Stomach (tissue), 4 donors: ENCODE measurements at regions not wholly inside any gene's neighbourhood (a gene's known extent, or its start where the extent isn't known, plus 50 kb on each side); places are given as distances from the start of the nearest gene placed in this dataset.

Experiments used
- EP300 ChIP-seq: sonication (generic); formaldehyde crosslinking; IDR thresholded peaks from one replicate; pipeline ENCODE4 v1.6.1; 2017; ENCODE audit warnings: antibody characterized with exemption
- POLR2A ChIP-seq, 4 donors: fragments of 450-650 bp; IDR thresholded peaks; one replicate each; pipeline ENCODE4 v1.6.1; 2016; ENCODE audit warnings: antibody characterized with exemption in 4 of 4, control low read depth in 2 of 4, mild to moderate bottlenecking in 1 of 4, moderate library complexity in 1 of 4
- POLR2AphosphoS5 ChIP-seq, 3 donors: sonication (generic); formaldehyde crosslinking; IDR thresholded peaks; one replicate each; pipeline ENCODE4 v1.6.1; 2016; ENCODE audit warnings: antibody characterized with exemption in 3 of 3
- TF ChIP-seq, protein P1 (sequence below), 7 experiments: fragments of 450-650 bp in 4 of 7; fragments of 200-600 bp in 3 of 7; sonication (generic) in 3 of 7; IDR thresholded peaks; one replicate each; pipeline ENCODE4 v1.5.1; 2016 to 2019; ENCODE audit warnings: antibody characterized with exemption in 7 of 7, control low read depth in 2 of 7, mild to moderate bottlenecking in 1 of 7

DNA sequence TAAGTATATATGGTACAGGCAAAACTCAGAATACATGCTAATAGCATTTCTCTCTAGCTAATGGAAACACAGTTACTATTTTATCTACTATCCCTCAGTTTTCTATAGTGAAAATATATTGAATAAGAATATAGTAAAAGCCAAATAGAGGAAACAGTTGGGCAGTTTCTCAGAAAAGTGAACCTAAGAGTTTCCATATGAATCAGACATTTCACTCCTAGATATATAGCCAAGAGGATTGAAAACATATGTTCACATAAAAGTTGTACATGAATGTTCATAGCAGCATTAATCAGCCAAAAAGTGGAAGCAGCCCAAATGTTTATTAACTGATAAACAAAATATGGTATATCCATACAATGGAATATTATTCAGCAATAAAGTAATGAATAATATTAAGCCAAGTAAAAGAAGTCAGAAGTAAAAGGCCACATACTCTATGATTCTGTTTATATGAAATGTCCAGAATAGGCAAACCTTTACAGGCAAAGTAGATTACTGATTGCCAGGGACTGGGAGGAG is 134.6 kb downstream of the CYB561 start:
- TF ChIP-seq, protein P1, sequence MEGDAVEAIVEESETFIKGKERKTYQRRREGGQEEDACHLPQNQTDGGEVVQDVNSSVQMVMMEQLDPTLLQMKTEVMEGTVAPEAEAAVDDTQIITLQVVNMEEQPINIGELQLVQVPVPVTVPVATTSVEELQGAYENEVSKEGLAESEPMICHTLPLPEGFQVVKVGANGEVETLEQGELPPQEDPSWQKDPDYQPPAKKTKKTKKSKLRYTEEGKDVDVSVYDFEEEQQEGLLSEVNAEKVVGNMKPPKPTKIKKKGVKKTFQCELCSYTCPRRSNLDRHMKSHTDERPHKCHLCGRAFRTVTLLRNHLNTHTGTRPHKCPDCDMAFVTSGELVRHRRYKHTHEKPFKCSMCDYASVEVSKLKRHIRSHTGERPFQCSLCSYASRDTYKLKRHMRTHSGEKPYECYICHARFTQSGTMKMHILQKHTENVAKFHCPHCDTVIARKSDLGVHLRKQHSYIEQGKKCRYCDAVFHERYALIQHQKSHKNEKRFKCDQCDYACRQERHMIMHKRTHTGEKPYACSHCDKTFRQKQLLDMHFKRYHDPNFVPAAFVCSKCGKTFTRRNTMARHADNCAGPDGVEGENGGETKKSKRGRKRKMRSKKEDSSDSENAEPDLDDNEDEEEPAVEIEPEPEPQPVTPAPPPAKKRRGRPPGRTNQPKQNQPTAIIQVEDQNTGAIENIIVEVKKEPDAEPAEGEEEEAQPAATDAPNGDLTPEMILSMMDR (IDR thresholded peaks at IDR 0.05) = no peak
- TF ChIP-seq POLR2AphosphoS5 (IDR thresholded peaks at IDR 0.05) (no peak), POLR2A (IDR thresholded peaks at IDR 0.05) (no peak), EP300 (no peak)
